ENCODE measurements at regions not wholly inside any gene's neighbourhood (a gene's known extent, or its start where the extent isn't known, plus 50 kb on each side); places are given as distances from the start of the nearest gene placed in this dataset.

GRCh38 chr14:82504894-82505293, 971.2 kb upstream of the SEL1L start:
- TF ChIP-seq CTCF (IDR thresholded peaks at IDR 0.05) = no peak
- TF ChIP-seq POLR2A (IDR thresholded peaks at IDR 0.05) = no peak
